ENCODE measurements at regions not wholly inside any gene's neighbourhood (a gene's known extent, or its start where the extent isn't known, plus 50 kb on each side); places are given as distances from the start of the nearest gene placed in this dataset.

GRCh38 chr17:69630056-69630635 is 215.6 kb downstream of the MAP2K6 start:
- H2BK120ac ChIP-seq (ENCODE audit: insufficient read depth, low read length, poor library complexity), result no peak overlapping the region
- H2AK5ac ChIP-seq (ENCODE audit: low read length), result no peak overlapping the region
- H3K79me2 ChIP-seq (ENCODE audit: control insufficient read depth, insufficient read depth, low read length, poor library complexity), result no peaks in the 10 kb centered on the region
- H4K12ac ChIP-seq (ENCODE audit: low read depth, low read length), result no peak overlapping the region
- no peak overlapping the region for H3K4me3 ChIP-seq (ENCODE audit: low read depth, low read length)
- H3K9me3 ChIP-seq (ENCODE audit: insufficient read depth, low read depth, low read length), result no peaks in the 10 kb centered on the region
- no peak overlapping the region for H4K8ac ChIP-seq (ENCODE audit: low read depth, low read length)
- H2BK5ac ChIP-seq (ENCODE audit: low read depth, low read length, poor library complexity), result no peak overlapping the region
- no peak overlapping the region for H2BK12ac ChIP-seq (ENCODE audit: low read length)
- H3K18ac ChIP-seq (ENCODE audit: low read length), result no peak overlapping the region
- H3K4me2 ChIP-seq (ENCODE audit: low read length), result no peak overlapping the region
- no peak overlapping the region for H3K23ac ChIP-seq (ENCODE audit: low read length)
- H3K4me1 ChIP-seq (ENCODE audit: control insufficient read depth in 1 of 2, insufficient read depth in 2 of 2, low read length in 2 of 2), result no peaks in the 10 kb centered on the region
- no peak overlapping the region for H2AFZ ChIP-seq (ENCODE audit: insufficient read depth, low read length, poor library complexity)
- no peak overlapping the region for H3K4ac ChIP-seq (ENCODE audit: low read depth, low read length)
- DNase-seq, result no peak
- H4K91ac ChIP-seq (ENCODE audit: low read depth, low read length), result no peak overlapping the region
- no CpG with 5 or more reads among the region's 1 CpG for WGBS (ENCODE audit: extremely low coverage, insufficient coverage, insufficient read length)
- no peak overlapping the region for H3K27ac ChIP-seq (ENCODE audit: low read depth, low read length)
- no peak overlapping the region for H3K9ac ChIP-seq (ENCODE audit: low read length)
- no peaks in the 10 kb centered on the region for H3K27me3 ChIP-seq (ENCODE audit: insufficient read depth, low read length)
- H3K79me1 ChIP-seq (ENCODE audit: low read length), result no peaks in the 10 kb centered on the region
- no peak overlapping the region for H3K14ac ChIP-seq (ENCODE audit: low read length)
- no peaks in the 10 kb centered on the region for H3K36me3 ChIP-seq (ENCODE audit: control insufficient read depth in 1 of 2, insufficient read depth in 2 of 2, low read length in 2 of 2)

GRCh38 chr17:69634844-69635243 is 220.3 kb downstream of the MAP2K6 start:
- H3K79me2 ChIP-seq (ENCODE audit: control insufficient read depth, insufficient read depth, low read length, poor library complexity), result no peaks in the 10 kb centered on the region
- no peak overlapping the region for H3K4ac ChIP-seq (ENCODE audit: low read depth, low read length)
- no peak overlapping the region for H2BK120ac ChIP-seq (ENCODE audit: insufficient read depth, low read length, poor library complexity)
- H3K4me2 ChIP-seq (ENCODE audit: low read length), result no peak overlapping the region
- no peaks in the 10 kb centered on the region for H3K36me3 ChIP-seq (ENCODE audit: control insufficient read depth in 1 of 2, insufficient read depth in 2 of 2, low read length in 2 of 2)
- no CpG with 5 or more reads among the region's 1 CpG for WGBS (ENCODE audit: extremely low coverage, insufficient coverage, insufficient read length)
- no peak overlapping the region for H3K27ac ChIP-seq (ENCODE audit: low read depth, low read length)
- DNase-seq, result no peak
- H2AFZ ChIP-seq (ENCODE audit: insufficient read depth, low read length, poor library complexity), result no peak overlapping the region
- H2BK5ac ChIP-seq (ENCODE audit: low read depth, low read length, poor library complexity), result no peak overlapping the region
- H3K4me1 ChIP-seq (ENCODE audit: control insufficient read depth in 1 of 2, insufficient read depth in 2 of 2, low read length in 2 of 2), result peaks cover 0 to 2% of the 10 kb centered on the region in 2 experiments
- H3K27me3 ChIP-seq (ENCODE audit: insufficient read depth, low read length), result no peaks in the 10 kb centered on the region
- no peaks in the 10 kb centered on the region for H3K9me3 ChIP-seq (ENCODE audit: insufficient read depth, low read depth, low read length)
- no peak overlapping the region for H3K4me3 ChIP-seq (ENCODE audit: low read depth, low read length)
- H2AK5ac ChIP-seq (ENCODE audit: low read length), result no peak overlapping the region
- no peak overlapping the region for H2BK12ac ChIP-seq (ENCODE audit: low read length)
- H3K18ac ChIP-seq (ENCODE audit: low read length), result no peak overlapping the region
- H4K91ac ChIP-seq (ENCODE audit: low read depth, low read length), result no peak overlapping the region
- no peak overlapping the region for H3K9ac ChIP-seq (ENCODE audit: low read length)
- H3K23ac ChIP-seq (ENCODE audit: low read length), result no peak overlapping the region
- H4K12ac ChIP-seq (ENCODE audit: low read depth, low read length), result no peak overlapping the region
- no peak overlapping the region for H3K14ac ChIP-seq (ENCODE audit: low read length)
- H4K8ac ChIP-seq (ENCODE audit: low read depth, low read length), result no peak overlapping the region
- no peaks in the 10 kb centered on the region for H3K79me1 ChIP-seq (ENCODE audit: low read length)

GRCh38 chr17:69637446-69638156 is 223.1 kb downstream of the MAP2K6 start:
- no peak overlapping the region for H2BK120ac ChIP-seq (ENCODE audit: insufficient read depth, low read length, poor library complexity)

GRCh38 chr17:69639096-69639495 is 224.6 kb downstream of the MAP2K6 start:
- Histone ChIP-seq H3K18ac (ENCODE audit: low read length) (no peak overlapping the region), H2AK5ac (ENCODE audit: low read length) (no peak overlapping the region), H3K4me3 (ENCODE audit: low read depth, low read length) (no peak overlapping the region), H3K27ac (ENCODE audit: low read depth, low read length) (no peak overlapping the region), H4K8ac (ENCODE audit: low read depth, low read length) (no peak overlapping the region), H3K27me3 (ENCODE audit: insufficient read depth, low read length) (no peaks in the 10 kb centered on the region), H3K4ac (ENCODE audit: low read depth, low read length) (no peak overlapping the region), H3K14ac (ENCODE audit: low read length) (no peak overlapping the region), H3K4me2 (ENCODE audit: low read length) (no peak overlapping the region), H2BK12ac (ENCODE audit: low read length) (no peak overlapping the region), H2AFZ (ENCODE audit: insufficient read depth, low read length, poor library complexity) (no peak overlapping the region), H3K9ac (ENCODE audit: low read length) (no peak overlapping the region), H3K4me1 (ENCODE audit: control insufficient read depth in 1 of 2, insufficient read depth in 2 of 2, low read length in 2 of 2) (peaks cover 0 to 2% of the 10 kb centered on the region in 2 experiments), H4K91ac (ENCODE audit: low read depth, low read length) (no peak overlapping the region), H3K9me3 (ENCODE audit: insufficient read depth, low read depth, low read length) (no peaks in the 10 kb centered on the region), H3K23ac (ENCODE audit: low read length) (no peak overlapping the region), H3K79me1 (ENCODE audit: low read length) (no peaks in the 10 kb centered on the region), H2BK5ac (ENCODE audit: low read depth, low read length, poor library complexity) (no peak overlapping the region), H3K79me2 (ENCODE audit: control insufficient read depth, insufficient read depth, low read length, poor library complexity) (no peaks in the 10 kb centered on the region), H4K12ac (ENCODE audit: low read depth, low read length) (no peak overlapping the region), H2BK120ac (ENCODE audit: insufficient read depth, low read length, poor library complexity) (no peak overlapping the region), H3K36me3 (ENCODE audit: control insufficient read depth in 1 of 2, insufficient read depth in 2 of 2, low read length in 2 of 2) (no peaks in the 10 kb centered on the region)
- no peak for DNase-seq
- WGBS (ENCODE audit: extremely low coverage, insufficient coverage, insufficient read length), result no CpG with 5 or more reads among the region's 1 CpG

More at GRCh38 chr17:69637446-69638156, 223.1 kb downstream of the MAP2K6 start:
- no peak overlapping the region for H3K4me2 ChIP-seq (ENCODE audit: low read length)
- H3K23ac ChIP-seq (ENCODE audit: low read length), result no peak overlapping the region
- H3K27ac ChIP-seq (ENCODE audit: low read depth, low read length), result no peak overlapping the region
- peak in 1 of 2 donors; percentile 28 for DNase-seq
- H2AFZ ChIP-seq (ENCODE audit: insufficient read depth, low read length, poor library complexity), result peak overlapping the region; percentile 14
- no peaks in the 10 kb centered on the region for H3K36me3 ChIP-seq (ENCODE audit: control insufficient read depth in 1 of 2, insufficient read depth in 2 of 2, low read length in 2 of 2)
- no peak overlapping the region for H4K91ac ChIP-seq (ENCODE audit: low read depth, low read length)
- no peak overlapping the region for H2AK5ac ChIP-seq (ENCODE audit: low read length)
- no peaks in the 10 kb centered on the region for H3K79me2 ChIP-seq (ENCODE audit: control insufficient read depth, insufficient read depth, low read length, poor library complexity)
- H3K9me3 ChIP-seq (ENCODE audit: insufficient read depth, low read depth, low read length), result no peaks in the 10 kb centered on the region
- H3K18ac ChIP-seq (ENCODE audit: low read length), result no peak overlapping the region
- peaks cover 0 to 2% of the 10 kb centered on the region in 2 experiments for H3K4me1 ChIP-seq (ENCODE audit: control insufficient read depth in 1 of 2, insufficient read depth in 2 of 2, low read length in 2 of 2)
- no peak overlapping the region for H3K9ac ChIP-seq (ENCODE audit: low read length)
- no peak overlapping the region for H2BK5ac ChIP-seq (ENCODE audit: low read depth, low read length, poor library complexity)
- no peaks in the 10 kb centered on the region for H3K27me3 ChIP-seq (ENCODE audit: insufficient read depth, low read length)
- no peaks in the 10 kb centered on the region for H3K79me1 ChIP-seq (ENCODE audit: low read length)
- H2BK12ac ChIP-seq (ENCODE audit: low read length), result no peak overlapping the region
- no peak overlapping the region for H4K12ac ChIP-seq (ENCODE audit: low read depth, low read length)
- no peak overlapping the region for H3K4me3 ChIP-seq (ENCODE audit: low read depth, low read length)
- no peak overlapping the region for H4K8ac ChIP-seq (ENCODE audit: low read depth, low read length)
- H3K4ac ChIP-seq (ENCODE audit: low read depth, low read length), result no peak overlapping the region
- no peak overlapping the region for H3K14ac ChIP-seq (ENCODE audit: low read length)
- no CpG with 5 or more reads among the region's 4 CpGs for WGBS (ENCODE audit: extremely low coverage, insufficient coverage, insufficient read length)
